OCI-LY7 (cell line): ENCODE measurements at regions not wholly inside any gene's neighbourhood (a gene's known extent, or its start where the extent isn't known, plus 50 kb on each side); places are given as distances from the start of the nearest gene placed in this dataset.

Source experiments
- CTCF ChIP-seq: fragments of 200-600 bp; sonication (generic); conservative IDR thresholded peaks from 2 replicates; pipeline ENCODE4 v1.5.1; 2014; ENCODE audit warnings: mild to moderate bottlenecking, antibody characterized with exemption, low read length, moderate library complexity, mixed read lengths
- EZH2phosphoT487 ChIP-seq: fragments of 200-600 bp; sonication (generic); IDR thresholded peaks from 2 replicates; pipeline ENCODE4 v1.6.1; 2018; ENCODE audit warnings: low read depth, borderline replicate concordance, mild to moderate bottlenecking, mixed run types, antibody characterized with exemption, low read length, moderate library complexity, mixed read lengths

GRCh38 chr13:47665043-47665442 lies 336.0 kb downstream of the SUCLA2 start:
- no peak for TF ChIP-seq CTCF
- no peak for TF ChIP-seq EZH2phosphoT487
